HepG2 (cell line): ENCODE measurements at regions not wholly inside any gene's neighbourhood (a gene's known extent, or its start where the extent isn't known, plus 50 kb on each side); places are given as distances from the start of the nearest gene placed in this dataset.

Source experiments
- SRF ChIP-seq: IDR thresholded peaks from 2 replicates; pipeline ENCODE4 v1.6.1; 2011; ENCODE audit warnings: mild to moderate bottlenecking, low read depth, low read length, moderate library complexity
- TCF12 ChIP-seq, 2 experiments: fragments of 450-650 bp in 1 of 2; sonication (generic) in 1 of 2; formaldehyde crosslinking in 1 of 2; IDR thresholded peaks; 2 replicates each; pipeline versions ENCODE4 v1.6.1 to v1.8.0; 2017 to 2022; ENCODE audit warnings: antibody characterized with exemption in 1 of 2, mild to moderate bottlenecking in 1 of 2, missing genetic modification reagents in 1 of 2, moderate library complexity in 1 of 2
- TF ChIP-seq, protein P1 (sequence below): sonication (generic); formaldehyde crosslinking; IDR thresholded peaks from 2 replicates; pipeline ENCODE4 v1.4.0; 2020; ENCODE audit warnings: mild to moderate bottlenecking, missing genetic modification reagents
- TF ChIP-seq, protein P2 (sequence below): sonication (generic); formaldehyde crosslinking; IDR thresholded peaks from 2 replicates; pipeline ENCODE4 v1.9.0; 2021; ENCODE audit warnings: missing genetic modification reagents, borderline replicate concordance
- TF ChIP-seq, protein P3 (sequence below): sonication (generic); formaldehyde crosslinking; IDR thresholded peaks from 2 replicates; pipeline ENCODE4 v1.5.0; 2020; ENCODE audit warnings: mild to moderate bottlenecking, missing genetic modification reagents, moderate library complexity

DNA sequence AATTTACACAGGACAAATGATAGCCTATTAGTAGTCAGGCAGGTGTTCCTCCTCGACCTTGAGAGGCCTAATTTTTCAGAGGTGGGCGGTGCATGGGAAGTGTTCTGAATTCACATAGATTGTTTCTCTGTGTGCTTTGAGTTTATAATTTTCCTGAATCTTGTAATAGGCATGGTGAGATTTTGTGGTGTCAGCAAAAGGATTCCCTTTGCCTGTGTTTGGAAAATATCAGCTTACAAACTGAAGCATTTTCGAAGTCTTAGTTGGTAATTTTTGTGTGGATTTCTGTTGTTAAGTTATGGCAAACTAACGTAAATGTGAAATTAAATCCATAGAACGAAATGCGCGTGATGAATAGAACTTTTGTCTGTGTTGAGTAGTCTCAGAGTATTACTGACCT lies 194.0 kb upstream of the RBMS1 start:
- TF ChIP-seq, protein P1, sequence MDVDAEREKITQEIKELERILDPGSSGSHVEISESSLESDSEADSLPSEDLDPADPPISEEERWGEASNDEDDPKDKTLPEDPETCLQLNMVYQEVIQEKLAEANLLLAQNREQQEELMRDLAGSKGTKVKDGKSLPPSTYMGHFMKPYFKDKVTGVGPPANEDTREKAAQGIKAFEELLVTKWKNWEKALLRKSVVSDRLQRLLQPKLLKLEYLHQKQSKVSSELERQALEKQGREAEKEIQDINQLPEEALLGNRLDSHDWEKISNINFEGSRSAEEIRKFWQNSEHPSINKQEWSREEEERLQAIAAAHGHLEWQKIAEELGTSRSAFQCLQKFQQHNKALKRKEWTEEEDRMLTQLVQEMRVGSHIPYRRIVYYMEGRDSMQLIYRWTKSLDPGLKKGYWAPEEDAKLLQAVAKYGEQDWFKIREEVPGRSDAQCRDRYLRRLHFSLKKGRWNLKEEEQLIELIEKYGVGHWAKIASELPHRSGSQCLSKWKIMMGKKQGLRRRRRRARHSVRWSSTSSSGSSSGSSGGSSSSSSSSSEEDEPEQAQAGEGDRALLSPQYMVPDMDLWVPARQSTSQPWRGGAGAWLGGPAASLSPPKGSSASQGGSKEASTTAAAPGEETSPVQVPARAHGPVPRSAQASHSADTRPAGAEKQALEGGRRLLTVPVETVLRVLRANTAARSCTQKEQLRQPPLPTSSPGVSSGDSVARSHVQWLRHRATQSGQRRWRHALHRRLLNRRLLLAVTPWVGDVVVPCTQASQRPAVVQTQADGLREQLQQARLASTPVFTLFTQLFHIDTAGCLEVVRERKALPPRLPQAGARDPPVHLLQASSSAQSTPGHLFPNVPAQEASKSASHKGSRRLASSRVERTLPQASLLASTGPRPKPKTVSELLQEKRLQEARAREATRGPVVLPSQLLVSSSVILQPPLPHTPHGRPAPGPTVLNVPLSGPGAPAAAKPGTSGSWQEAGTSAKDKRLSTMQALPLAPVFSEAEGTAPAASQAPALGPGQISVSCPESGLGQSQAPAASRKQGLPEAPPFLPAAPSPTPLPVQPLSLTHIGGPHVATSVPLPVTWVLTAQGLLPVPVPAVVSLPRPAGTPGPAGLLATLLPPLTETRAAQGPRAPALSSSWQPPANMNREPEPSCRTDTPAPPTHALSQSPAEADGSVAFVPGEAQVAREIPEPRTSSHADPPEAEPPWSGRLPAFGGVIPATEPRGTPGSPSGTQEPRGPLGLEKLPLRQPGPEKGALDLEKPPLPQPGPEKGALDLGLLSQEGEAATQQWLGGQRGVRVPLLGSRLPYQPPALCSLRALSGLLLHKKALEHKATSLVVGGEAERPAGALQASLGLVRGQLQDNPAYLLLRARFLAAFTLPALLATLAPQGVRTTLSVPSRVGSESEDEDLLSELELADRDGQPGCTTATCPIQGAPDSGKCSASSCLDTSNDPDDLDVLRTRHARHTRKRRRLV (CRISPR knock-in tag), result no peak
- TF ChIP-seq TCF12 (IDR thresholded peaks at IDR 0.05) (no peak), TCF12 (CRISPR knock-in tag; IDR thresholded peaks at IDR 0.05) (no peak), SRF (no peak)
- TF ChIP-seq, protein P2, sequence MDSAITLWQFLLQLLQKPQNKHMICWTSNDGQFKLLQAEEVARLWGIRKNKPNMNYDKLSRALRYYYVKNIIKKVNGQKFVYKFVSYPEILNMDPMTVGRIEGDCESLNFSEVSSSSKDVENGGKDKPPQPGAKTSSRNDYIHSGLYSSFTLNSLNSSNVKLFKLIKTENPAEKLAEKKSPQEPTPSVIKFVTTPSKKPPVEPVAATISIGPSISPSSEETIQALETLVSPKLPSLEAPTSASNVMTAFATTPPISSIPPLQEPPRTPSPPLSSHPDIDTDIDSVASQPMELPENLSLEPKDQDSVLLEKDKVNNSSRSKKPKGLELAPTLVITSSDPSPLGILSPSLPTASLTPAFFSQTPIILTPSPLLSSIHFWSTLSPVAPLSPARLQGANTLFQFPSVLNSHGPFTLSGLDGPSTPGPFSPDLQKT (CRISPR knock-in tag), result no peak
- TF ChIP-seq, protein P3, sequence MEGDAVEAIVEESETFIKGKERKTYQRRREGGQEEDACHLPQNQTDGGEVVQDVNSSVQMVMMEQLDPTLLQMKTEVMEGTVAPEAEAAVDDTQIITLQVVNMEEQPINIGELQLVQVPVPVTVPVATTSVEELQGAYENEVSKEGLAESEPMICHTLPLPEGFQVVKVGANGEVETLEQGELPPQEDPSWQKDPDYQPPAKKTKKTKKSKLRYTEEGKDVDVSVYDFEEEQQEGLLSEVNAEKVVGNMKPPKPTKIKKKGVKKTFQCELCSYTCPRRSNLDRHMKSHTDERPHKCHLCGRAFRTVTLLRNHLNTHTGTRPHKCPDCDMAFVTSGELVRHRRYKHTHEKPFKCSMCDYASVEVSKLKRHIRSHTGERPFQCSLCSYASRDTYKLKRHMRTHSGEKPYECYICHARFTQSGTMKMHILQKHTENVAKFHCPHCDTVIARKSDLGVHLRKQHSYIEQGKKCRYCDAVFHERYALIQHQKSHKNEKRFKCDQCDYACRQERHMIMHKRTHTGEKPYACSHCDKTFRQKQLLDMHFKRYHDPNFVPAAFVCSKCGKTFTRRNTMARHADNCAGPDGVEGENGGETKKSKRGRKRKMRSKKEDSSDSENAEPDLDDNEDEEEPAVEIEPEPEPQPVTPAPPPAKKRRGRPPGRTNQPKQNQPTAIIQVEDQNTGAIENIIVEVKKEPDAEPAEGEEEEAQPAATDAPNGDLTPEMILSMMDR (CRISPR knock-in tag), result no peak
